Tibial nerve (tissue), 4 donors: ENCODE measurements at regions not wholly inside any gene's neighbourhood (a gene's known extent, or its start where the extent isn't known, plus 50 kb on each side); places are given as distances from the start of the nearest gene placed in this dataset.

ENCODE experiments used
- DNase-seq, 2 donors: peaks; one replicate each; pipeline ENCODE4 v3.0.0-alpha.2; 2019; ENCODE audit warnings: low spot score in 2 of 2
- H3K27ac ChIP-seq, 4 donors: fragments of 200-600 bp; sonication (generic) in 3 of 4; one replicate each; pipeline ENCODE4 v1.5.1; 2017 to 2019; ENCODE audit warnings: mild to moderate bottlenecking in 1 of 4
- H3K27me3 ChIP-seq, 2 donors: fragments of 200-600 bp; sonication (generic) in 1 of 2; one replicate each; pipeline versions ENCODE4 v1.5.1 to v1.6.0; 2017 to 2019
- H3K36me3 ChIP-seq, 3 donors: fragments of 200-600 bp; sonication (generic); one replicate each; pipeline ENCODE4 v1.5.1; 2018 to 2019
- H3K4me1 ChIP-seq, 4 donors: fragments of 200-600 bp; sonication (generic) in 3 of 4; one replicate each; pipeline ENCODE4 v1.5.1; 2017 to 2019
- H3K4me3 ChIP-seq, 4 donors: fragments of 200-600 bp; sonication (generic) in 3 of 4; one replicate each; pipeline ENCODE4 v1.5.1; 2017 to 2019; ENCODE audit warnings: mild to moderate bottlenecking in 1 of 4, moderate library complexity in 1 of 4
- H3K9me3 ChIP-seq, 4 donors: fragments of 200-600 bp; sonication (generic) in 3 of 4; one replicate each; pipeline ENCODE4 v1.5.1; 2017 to 2019
- CTCF ChIP-seq, 5 experiments: fragments of 200-600 bp in 3 of 5; fragments of 450-650 bp in 2 of 5; sonication (generic) in 3 of 5; IDR thresholded peaks; one replicate each; pipeline ENCODE4 v1.5.1; 2016 to 2019; ENCODE audit warnings: antibody characterized with exemption in 5 of 5, mild to moderate bottlenecking in 3 of 5, moderate library complexity in 2 of 5
- EP300 ChIP-seq, 2 donors: sonication (generic); formaldehyde crosslinking; IDR thresholded peaks; one replicate each; pipeline ENCODE4 v1.6.1; 2017; ENCODE audit warnings: antibody characterized with exemption in 2 of 2, mild to moderate bottlenecking in 1 of 2
- POLR2A ChIP-seq, 2 donors: fragments of 450-650 bp; IDR thresholded peaks; one replicate each; pipeline ENCODE4 v1.6.1; 2017; ENCODE audit warnings: antibody characterized with exemption in 2 of 2, mild to moderate bottlenecking in 2 of 2, moderate library complexity in 2 of 2
- WGBS, 2 donors: methylation state at CpG; one replicate each; pipeline ENCODE4 v1.1.5; 2018; 5-methylcytosine and 5-hydroxymethylcytosine counted together

- DNase-seq, result no peak
- TF ChIP-seq CTCF (IDR thresholded peaks at IDR 0.05) (no peak), POLR2A (IDR thresholded peaks at IDR 0.05) (no peak), EP300 (IDR thresholded peaks at IDR 0.05) (no peak)
- WGBS, 2 donors, result 85 to 88% methylated on average over 4 of the region's 4 CpGs
- no peaks in the 10 kb centered on the region for H3K9me3 ChIP-seq
- H3K27ac ChIP-seq, result no peak overlapping the region
- H3K36me3 ChIP-seq, result no peaks in the 10 kb centered on the region
- H3K4me3 ChIP-seq, result no peak overlapping the region
- no peaks in the 10 kb centered on the region for H3K4me1 ChIP-seq
- H3K27me3 ChIP-seq, result no peaks in the 10 kb centered on the region
These were observed 248.8 kb upstream of the PWP1 start for GRCh38 chr12:107436836-107437235.

GRCh38 chr12:107437954-107438353, 247.6 kb upstream of the PWP1 start:
- Histone ChIP-seq H3K27me3 (no peaks in the 10 kb centered on the region), H3K9me3 (no peaks in the 10 kb centered on the region), H3K4me1 (no peaks in the 10 kb centered on the region), H3K4me3 (no peak overlapping the region), H3K36me3 (no peaks in the 10 kb centered on the region), H3K27ac (no peak overlapping the region)
- TF ChIP-seq POLR2A (IDR thresholded peaks at IDR 0.05), result no peak
- TF ChIP-seq EP300 (IDR thresholded peaks at IDR 0.05), result no peak
- TF ChIP-seq CTCF (IDR thresholded peaks at IDR 0.05), result no peak
- WGBS, 2 donors, result 91 to 93% methylated on average over 6 of the region's 6 CpGs
- no peak for DNase-seq

GRCh38 chr12:107439026-107439738, 246.4 kb upstream of the PWP1 start:
- Histone ChIP-seq H3K27ac (no peak overlapping the region), H3K4me1 (no peaks in the 10 kb centered on the region), H3K36me3 (no peaks in the 10 kb centered on the region), H3K27me3 (no peaks in the 10 kb centered on the region), H3K9me3 (no peaks in the 10 kb centered on the region), H3K4me3 (no peak overlapping the region)
- DNase-seq, result no peak
- WGBS, 2 donors, result 59 to 60% methylated on average over 7 to 8 of the region's 8 CpGs
- no peak for TF ChIP-seq EP300 (IDR thresholded peaks at IDR 0.05)
- TF ChIP-seq POLR2A (IDR thresholded peaks at IDR 0.05), result no peak
- no peak for TF ChIP-seq CTCF (IDR thresholded peaks at IDR 0.05)

GRCh38 chr12:107440606-107441005, 245.0 kb upstream of the PWP1 start:
- Histone ChIP-seq H3K4me3 (no peak overlapping the region), H3K27me3 (no peaks in the 10 kb centered on the region), H3K27ac (no peak overlapping the region), H3K4me1 (no peaks in the 10 kb centered on the region), H3K9me3 (peaks cover 0 to 6% (median 0%) of the 10 kb centered on the region in 4 donors), H3K36me3 (no peaks in the 10 kb centered on the region)
- DNase-seq, result no peak
- TF ChIP-seq POLR2A (IDR thresholded peaks at IDR 0.05), result no peak
- no peak for TF ChIP-seq CTCF (IDR thresholded peaks at IDR 0.05)
- no peak for TF ChIP-seq EP300 (IDR thresholded peaks at IDR 0.05)
- WGBS, 2 donors, result 66 to 75% methylated on average over 4 of the region's 4 CpGs

- TF ChIP-seq POLR2A (IDR thresholded peaks at IDR 0.05), result no peak
- TF ChIP-seq EP300 (IDR thresholded peaks at IDR 0.05), result no peak
- no peak for TF ChIP-seq CTCF (IDR thresholded peaks at IDR 0.05)
- 45 to 48% methylated on average over 8 of the region's 8 CpGs for WGBS, 2 donors
- no peaks in the 10 kb centered on the region for H3K4me1 ChIP-seq
- no peaks in the 10 kb centered on the region for H3K36me3 ChIP-seq
- peak overlapping the region in 1 of 4 donors; percentile 47 for H3K27ac ChIP-seq
- H3K27me3 ChIP-seq, result no peaks in the 10 kb centered on the region
- peak overlapping the region in 2 of 4 donors; percentile 5 to 10 for H3K4me3 ChIP-seq
- H3K9me3 ChIP-seq, result peaks cover 0 to 6% (median 0%) of the 10 kb centered on the region in 4 donors
- no peak for DNase-seq
These were observed 243.8 kb upstream of the PWP1 start for GRCh38 chr12:107441665-107442300.
